CD14-positive monocyte (primary cell): ENCODE measurements at regions not wholly inside any gene's neighbourhood (a gene's known extent, or its start where the extent isn't known, plus 50 kb on each side); places are given as distances from the start of the nearest gene placed in this dataset.

Source experiments
- DNase-seq, 3 donors: peaks; one replicate each; pipeline ENCODE4 v3.0.0-alpha.2; 2011 to 2022
- H2AFZ ChIP-seq: 2 replicates; pipeline ENCODE4 v1.6.0; 2012; ENCODE audit warnings: mild to moderate bottlenecking, low read depth, low read length, inconsistent platforms; ENCODE audit not compliant: insufficient read depth, poor library complexity, severe bottlenecking
- H3K27ac ChIP-seq, 2 donors: 1 replicate in 1 of 2; 2 replicates in 1 of 2; pipeline ENCODE4 v1.5.1; 2012 to 2013; ENCODE audit warnings: low read length in 2 of 2, control low read depth in 1 of 2, inconsistent platforms in 1 of 2, low read depth in 1 of 2, mild to moderate bottlenecking in 1 of 2
- H3K27me3 ChIP-seq, 2 donors: one replicate each; pipeline versions ENCODE4 v1.6.0 to v1.6.1; 2011 to 2013; ENCODE audit warnings: low read length in 2 of 2; ENCODE audit not compliant: control insufficient read depth in 2 of 2, insufficient read depth in 2 of 2
- H3K36me3 ChIP-seq, 2 donors: replicated peaks in 1 of 2; 1 replicate in 1 of 2; 2 replicates in 1 of 2; pipeline versions ENCODE4 v1.5.1 to v1.6.1; 2012 to 2013; ENCODE audit warnings: low read length in 2 of 2, control low read depth in 1 of 2, inconsistent platforms in 1 of 2, mild to moderate bottlenecking in 1 of 2; ENCODE audit not compliant: insufficient read depth in 2 of 2, control insufficient read depth in 1 of 2
- H3K4me1 ChIP-seq, 2 donors: 1 replicate in 1 of 2; 2 replicates in 1 of 2; pipeline versions ENCODE4 v1.5.1 to v1.6.1; 2012 to 2013; ENCODE audit warnings: low read length in 2 of 2, control low read depth in 1 of 2, inconsistent platforms in 1 of 2, mild to moderate bottlenecking in 1 of 2, moderate library complexity in 1 of 2; ENCODE audit not compliant: insufficient read depth in 2 of 2, control insufficient read depth in 1 of 2
- H3K4me2 ChIP-seq: replicated peaks from 2 replicates; pipeline ENCODE3; 2012; ENCODE audit warnings: low read length, moderate library complexity, mild to moderate bottlenecking; ENCODE audit not compliant: poor library complexity, severe bottlenecking; ENCODE audit errors: extremely low read depth
- H3K4me3 ChIP-seq, 3 experiments: fragments of 200-600 bp in 1 of 3; sonication (generic) in 1 of 3; replicated peaks in 1 of 3; 1 replicate in 2 of 3; 2 replicates in 1 of 3; pipeline ENCODE4 v1.5.1; 2011 to 2013; ENCODE audit warnings: low read length in 3 of 3, mild to moderate bottlenecking in 3 of 3, control low read depth in 2 of 3, low read depth in 2 of 3, inconsistent platforms in 1 of 3, moderate library complexity in 1 of 3
- H3K79me2 ChIP-seq: 2 replicates; pipeline ENCODE4 v1.6.0; 2012; ENCODE audit warnings: mild to moderate bottlenecking, control low read depth, inconsistent platforms, low read length, moderate library complexity; ENCODE audit not compliant: insufficient read depth
- H3K9ac ChIP-seq: 2 replicates; pipeline ENCODE4 v1.6.0; 2017; ENCODE audit warnings: low read length, mild to moderate bottlenecking; ENCODE audit not compliant: insufficient read depth, poor library complexity, severe bottlenecking
- H3K9me3 ChIP-seq, 2 donors: replicated peaks in 1 of 2; 1 replicate in 1 of 2; 2 replicates in 1 of 2; pipeline versions ENCODE4 v1.5.1 to v1.6.1; 2012 to 2013; ENCODE audit warnings: low read length in 2 of 2, control low read depth in 1 of 2; ENCODE audit not compliant: control insufficient read depth in 1 of 2, insufficient read depth in 1 of 2
- H4K20me1 ChIP-seq: 2 replicates; pipeline ENCODE4 v1.6.0; 2012; ENCODE audit warnings: mild to moderate bottlenecking, low read length, control low read depth, moderate library complexity; ENCODE audit not compliant: insufficient read depth
- H3K27ac Mint-ChIP-seq, 7 donors: one replicate each; pipeline ENCODE4 v1.8.0; 2020; ENCODE audit warnings: mild to moderate bottlenecking in 7 of 7, mixed read lengths in 7 of 7, moderate library complexity in 6 of 7, inconsistent platforms in 2 of 7
- H3K27me3 Mint-ChIP-seq, 3 donors: one replicate each; pipeline ENCODE4 v1.8.0; 2021 to 2022; ENCODE audit warnings: low read depth in 3 of 3, mild to moderate bottlenecking in 3 of 3, mixed read lengths in 3 of 3, moderate library complexity in 3 of 3, inconsistent platforms in 1 of 3
- H3K36me3 Mint-ChIP-seq, 2 donors: one replicate each; pipeline ENCODE4 v1.8.0; 2020; ENCODE audit warnings: mixed read lengths in 2 of 2, inconsistent platforms in 1 of 2, mild to moderate bottlenecking in 1 of 2
- H3K4me1 Mint-ChIP-seq: one replicate; pipeline ENCODE4 v1.8.0; 2020; ENCODE audit warnings: mild to moderate bottlenecking, mixed read lengths
- H3K4me3 Mint-ChIP-seq, 2 donors: one replicate each; pipeline ENCODE4 v1.8.0; 2020; ENCODE audit warnings: mild to moderate bottlenecking in 2 of 2, mixed read lengths in 2 of 2, moderate library complexity in 1 of 2
- H3K9me3 Mint-ChIP-seq, 7 donors: one replicate each; pipeline ENCODE4 v1.8.0; 2020 to 2022; ENCODE audit warnings: mixed read lengths in 7 of 7, mild to moderate bottlenecking in 6 of 7, moderate library complexity in 6 of 7, inconsistent platforms in 2 of 7
- CTCF ChIP-seq: fragments of 200-600 bp; IDR thresholded peaks from one replicate; pipeline ENCODE4 v1.8.0; 2022; ENCODE audit warnings: antibody characterized with exemption, mild to moderate bottlenecking
- WGBS: methylation state at CpG from one replicate; pipeline ENCODE4 v1.1.5; 2013; ENCODE audit warnings: missing lambda C conversion rate; ENCODE audit not compliant: insufficient coverage; 5-methylcytosine and 5-hydroxymethylcytosine counted together
- intact Hi-C, 2 donors: fragments of 100-400 bp; cut with micrococcal nuclease; formaldehyde crosslinking; loops; one replicate each; pipeline versions ENCODE4 v1.15.0 to v1.15.1; 2023

GRCh38 chr9:11039006-11039405, 426.2 kb upstream of the PTPRD start:
- no peak for TF ChIP-seq CTCF
- H3K27ac Mint-ChIP-seq = no peak overlapping the region
- no peak for DNase-seq
- no peaks in the 10 kb centered on the region for H3K36me3 ChIP-seq
- no peak overlapping the region for H3K9ac ChIP-seq
- WGBS = 77% methylated on average over 4 of the region's 5 CpGs
- intact Hi-C loops = no loop called here
- no peaks in the 10 kb centered on the region for H4K20me1 ChIP-seq
- H2AFZ ChIP-seq = no peak overlapping the region
- H3K4me3 ChIP-seq = no peak overlapping the region
- no peaks in the 10 kb centered on the region for H3K79me2 ChIP-seq
- H3K9me3 ChIP-seq = no peaks in the 10 kb centered on the region
- H3K36me3 Mint-ChIP-seq = no peaks in the 10 kb centered on the region
- no peaks in the 10 kb centered on the region for H3K4me1 ChIP-seq
- H3K4me3 Mint-ChIP-seq = no peak overlapping the region
- H3K27ac ChIP-seq = no peak overlapping the region
- no peak overlapping the region for H3K4me2 ChIP-seq
- peaks cover 0 to 6% (median 2%) of the 10 kb centered on the region in 7 donors for H3K9me3 Mint-ChIP-seq
- H3K4me1 Mint-ChIP-seq = no peaks in the 10 kb centered on the region
- H3K27me3 ChIP-seq = no peaks in the 10 kb centered on the region
- no peaks in the 10 kb centered on the region for H3K27me3 Mint-ChIP-seq

GRCh38 chr9:11045589-11045988, 432.8 kb upstream of the PTPRD start:
- Histone ChIP-seq H3K27ac (no peak overlapping the region), H3K4me1 (no peaks in the 10 kb centered on the region), H3K36me3 (no peaks in the 10 kb centered on the region), H3K27me3 (no peaks in the 10 kb centered on the region), H3K4me2 (no peak overlapping the region), H3K9ac (no peak overlapping the region), H3K79me2 (no peaks in the 10 kb centered on the region), H3K9me3 (no peaks in the 10 kb centered on the region), H3K4me3 (no peak overlapping the region), H2AFZ (no peak overlapping the region), H4K20me1 (no peaks in the 10 kb centered on the region)
- WGBS = no CpG with 5 or more reads among the region's 2 CpGs
- no peak for TF ChIP-seq CTCF
- intact Hi-C loops = no loop called here
- no peak for DNase-seq
- Mint-ChIP-seq H3K27ac (no peak overlapping the region), H3K27me3 (peaks cover 0 to 2% (median 2%) of the 10 kb centered on the region in 3 donors), H3K4me3 (no peak overlapping the region), H3K9me3 (peaks cover 0 to 2% (median 0%) of the 10 kb centered on the region in 7 donors), H3K4me1 (no peaks in the 10 kb centered on the region), H3K36me3 (no peaks in the 10 kb centered on the region)
